Loucy (cell line): ENCODE measurements at regions not wholly inside any gene's neighbourhood (a gene's known extent, or its start where the extent isn't known, plus 50 kb on each side); places are given as distances from the start of the nearest gene placed in this dataset.
A peak's percentile ranks its signal among the peaks of the same experiment; 100 is the strongest.

Source experiments
- H2AFZ ChIP-seq: fragments of 200-600 bp; sonication (generic); 2 replicates; pipeline ENCODE4 v1.6.0; 2016; ENCODE audit warnings: antibody characterized with exemption, mild to moderate bottlenecking, low read length, moderate library complexity
- H3F3A ChIP-seq: fragments of 200-600 bp; 2 replicates; pipeline ENCODE4 v1.6.0; 2016; ENCODE audit warnings: antibody characterized with exemption, low read depth, mild to moderate bottlenecking
- H3K27me3 ChIP-seq: fragments of 200-600 bp; sonication (generic); 2 replicates; pipeline ENCODE4 v1.6.1; 2014; ENCODE audit warnings: low read length, mild to moderate bottlenecking; ENCODE audit not compliant: insufficient read depth, poor library complexity, severe bottlenecking
- H3K36me3 ChIP-seq: fragments of 200-600 bp; sonication (generic); 2 replicates; pipeline ENCODE4 v1.6.1; 2016; ENCODE audit warnings: low read length; ENCODE audit not compliant: insufficient read depth
- H3K4me1 ChIP-seq: fragments of 200-600 bp; sonication (generic); 2 replicates; pipeline ENCODE4 v1.5.1; 2014; ENCODE audit warnings: low read length, mild to moderate bottlenecking; ENCODE audit not compliant: insufficient read depth, poor library complexity, severe bottlenecking
- H3K4me2 ChIP-seq: fragments of 200-600 bp; sonication (generic); 2 replicates; pipeline ENCODE4 v1.6.0; 2014; ENCODE audit warnings: antibody characterized with exemption, low read length, low read depth, mild to moderate bottlenecking; ENCODE audit not compliant: poor library complexity, severe bottlenecking
- H3K4me3 ChIP-seq: fragments of 200-600 bp; sonication (generic); 2 replicates; pipeline ENCODE4 v1.5.1; 2014; ENCODE audit warnings: low read length, mild to moderate bottlenecking, mixed read lengths; ENCODE audit not compliant: poor library complexity, severe bottlenecking
- H3K79me2 ChIP-seq: fragments of 200-600 bp; sonication (generic); 2 replicates; pipeline ENCODE4 v1.6.1; 2014; ENCODE audit warnings: low read length; ENCODE audit not compliant: insufficient read depth
- H3K9ac ChIP-seq: fragments of 200-600 bp; sonication (generic); 2 replicates; pipeline ENCODE4 v1.6.0; 2014; ENCODE audit warnings: mild to moderate bottlenecking, low read depth, low read length, moderate library complexity; ENCODE audit not compliant: poor library complexity, severe bottlenecking
- H3K9me2 ChIP-seq: fragments of 200-600 bp; sonication (generic); replicated peaks from 2 replicates; pipeline ENCODE4 v1.6.1; 2016; ENCODE audit warnings: low read depth, low read length, mixed read lengths
- H3K9me3 ChIP-seq: fragments of 200-600 bp; sonication (generic); 2 replicates; pipeline ENCODE4 v1.6.1; 2014; ENCODE audit warnings: mild to moderate bottlenecking, antibody characterized with exemption, low read length, low read depth; ENCODE audit not compliant: insufficient read depth
- H4K20me1 ChIP-seq: fragments of 200-600 bp; sonication (generic); 2 replicates; pipeline ENCODE4 v1.6.0; 2014; ENCODE audit warnings: antibody characterized with exemption, low read length, mild to moderate bottlenecking; ENCODE audit not compliant: insufficient read depth, poor library complexity, severe bottlenecking
- CTCF ChIP-seq: fragments of 200-600 bp; sonication (generic); conservative IDR thresholded peaks from 2 replicates; pipeline ENCODE4 v1.5.1; 2014; ENCODE audit warnings: mild to moderate bottlenecking, antibody characterized with exemption, low read length
- EZH2phosphoT487 ChIP-seq: fragments of 200-600 bp; IDR thresholded peaks from 2 replicates; pipeline ENCODE4 v1.6.1; 2018; ENCODE audit warnings: antibody characterized with exemption, mild to moderate bottlenecking, moderate library complexity, borderline replicate concordance

DNA sequence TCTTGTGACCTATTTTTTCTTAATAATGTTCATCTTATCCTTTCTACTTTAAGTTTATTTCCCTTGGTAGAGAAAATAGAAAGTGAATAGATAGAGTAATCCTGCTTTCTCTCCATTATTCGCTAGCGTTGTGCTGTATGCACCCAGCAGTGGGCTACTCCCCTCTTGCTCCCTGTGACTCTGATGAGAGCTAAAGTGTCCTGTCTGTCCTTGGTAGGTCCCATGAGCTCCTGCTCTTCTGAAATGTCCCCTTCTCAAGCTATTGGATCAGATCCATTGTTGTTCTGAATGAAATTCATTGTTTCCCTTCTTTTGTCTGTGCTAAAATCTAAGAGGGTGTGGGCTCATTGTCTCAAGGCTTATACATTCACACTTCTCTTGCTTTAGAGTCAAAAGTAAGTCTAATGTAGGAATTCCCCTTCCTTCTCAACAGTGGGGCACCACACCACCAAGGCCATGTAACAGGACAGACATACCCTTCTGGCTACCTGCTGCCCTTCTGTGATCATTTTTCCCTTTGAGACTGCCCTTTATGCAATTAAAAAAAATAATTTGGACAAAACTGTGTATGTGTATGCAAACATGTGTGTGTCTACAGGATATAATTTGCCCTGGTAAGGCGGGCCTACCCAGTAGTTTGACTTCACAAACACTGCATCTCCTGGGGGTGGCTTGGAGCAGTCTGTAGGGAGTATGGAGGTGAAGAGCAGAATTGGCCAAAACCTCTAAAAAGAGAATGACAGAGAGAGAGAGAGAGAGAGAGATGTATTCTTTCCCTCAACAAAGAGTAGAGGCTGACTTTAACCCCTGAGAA lies 167.0 kb upstream of the MYLIP start:
- H3K9ac ChIP-seq, result peak overlapping the region; percentile 72
- H3K4me3 ChIP-seq, result peak overlapping the region; percentile 41
- H3K4me1 ChIP-seq, result peaks cover 39% of the 10 kb centered on the region
- H4K20me1 ChIP-seq, result no peaks in the 10 kb centered on the region
- H3K9me2 ChIP-seq, result no peaks in the 10 kb centered on the region
- H3K9me3 ChIP-seq, result peaks cover 5% of the 10 kb centered on the region; the same call in 1 of the 2 replicates
- peak overlapping the region; percentile 24; the same call in 1 of the 2 replicates for H2AFZ ChIP-seq
- TF ChIP-seq EZH2phosphoT487 (no peak), CTCF (no peak)
- no peaks in the 10 kb centered on the region for H3K27me3 ChIP-seq
- no peaks in the 10 kb centered on the region for H3K79me2 ChIP-seq
- peaks cover 10% of the 10 kb centered on the region for H3F3A ChIP-seq
- peak overlapping the region; percentile 69 for H3K4me2 ChIP-seq
- H3K36me3 ChIP-seq, result no peaks in the 10 kb centered on the region

DNA sequence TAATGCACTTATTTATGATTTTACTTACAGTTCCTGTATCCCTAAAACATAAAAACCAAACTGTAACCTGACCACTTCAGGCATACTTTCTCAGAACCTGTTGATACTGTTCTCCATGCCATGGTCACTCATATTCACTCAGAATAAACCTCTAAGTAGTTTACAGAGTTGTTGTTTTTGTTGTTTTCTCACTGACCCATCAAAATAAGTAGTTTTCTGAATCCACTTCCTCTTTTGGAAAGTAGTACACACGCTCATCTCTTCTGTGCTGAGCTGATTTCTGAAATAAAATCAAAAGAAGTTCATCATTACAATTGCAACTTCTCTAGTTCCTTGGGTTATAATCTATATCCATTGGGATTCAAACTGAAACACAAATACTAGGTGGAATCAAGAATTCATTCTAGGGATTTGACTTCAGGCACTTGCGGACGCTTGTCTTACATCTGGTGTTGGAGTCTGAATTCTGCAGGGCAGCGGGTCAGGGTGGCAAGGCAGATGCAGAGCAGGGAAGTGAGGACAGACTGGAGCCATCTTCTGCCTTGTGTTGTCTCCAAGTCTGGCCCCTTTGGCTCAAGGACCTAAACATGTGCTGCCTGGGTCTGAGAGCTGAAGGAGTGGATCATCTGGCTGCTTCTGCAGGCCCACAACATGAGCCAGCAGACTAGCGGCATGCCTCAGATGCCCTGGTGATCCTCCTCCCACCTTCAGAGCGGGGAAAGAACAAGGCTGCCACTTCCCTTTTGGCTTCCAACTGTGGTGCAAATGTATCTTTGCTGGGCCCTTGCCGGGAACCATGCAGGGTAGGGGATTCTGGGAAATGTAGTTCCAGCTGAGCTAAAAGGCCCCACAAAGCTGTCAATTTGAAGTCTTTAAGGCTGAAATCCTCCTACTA lies 167.9 kb upstream of the MYLIP start:
- Histone ChIP-seq H2AFZ (peak overlapping the region; percentile 62; the same call in 1 of the 2 replicates), H4K20me1 (no peaks in the 10 kb centered on the region), H3K79me2 (no peaks in the 10 kb centered on the region), H3K27me3 (no peaks in the 10 kb centered on the region), H3K4me3 (no peak overlapping the region), H3K36me3 (no peaks in the 10 kb centered on the region), H3K9me3 (peaks cover 5% of the 10 kb centered on the region; the same call in 1 of the 2 replicates), H3K4me2 (peak overlapping the region; percentile 69), H3K9me2 (no peaks in the 10 kb centered on the region), H3K9ac (peak overlapping the region; percentile 72), H3K4me1 (peaks cover 33% of the 10 kb centered on the region), H3F3A (peaks cover 10% of the 10 kb centered on the region)
- TF ChIP-seq EZH2phosphoT487 (no peak), CTCF (no peak)

GRCh38 chr6:15957655-15958169 lies 171.2 kb upstream of the MYLIP start:
- Histone ChIP-seq H3K4me2 (no peak overlapping the region), H3K4me3 (no peak overlapping the region), H3K27me3 (no peaks in the 10 kb centered on the region), H3F3A (peaks cover 9% of the 10 kb centered on the region), H3K9ac (no peak overlapping the region), H3K36me3 (no peaks in the 10 kb centered on the region), H3K9me3 (peaks cover 5% of the 10 kb centered on the region; the same call in 1 of the 2 replicates), H4K20me1 (no peaks in the 10 kb centered on the region), H2AFZ (no peak overlapping the region), H3K79me2 (no peaks in the 10 kb centered on the region), H3K9me2 (no peaks in the 10 kb centered on the region), H3K4me1 (peaks cover 28% of the 10 kb centered on the region)
- no peak for TF ChIP-seq CTCF
- no peak for TF ChIP-seq EZH2phosphoT487
